Esophagus mucosa (tissue), 1 donor: ENCODE measurements at regions not wholly inside any gene's neighbourhood (a gene's known extent, or its start where the extent isn't known, plus 50 kb on each side); places are given as distances from the start of the nearest gene placed in this dataset.

Source experiments
- ATAC-seq: fragments of 200-7000 bp; cut with Tn5 transposase; one replicate; pipeline ENCODE4 v1.9.1; 2020
- donor health status: DM: yes; HTN: yes; CAD: no.

DNA sequence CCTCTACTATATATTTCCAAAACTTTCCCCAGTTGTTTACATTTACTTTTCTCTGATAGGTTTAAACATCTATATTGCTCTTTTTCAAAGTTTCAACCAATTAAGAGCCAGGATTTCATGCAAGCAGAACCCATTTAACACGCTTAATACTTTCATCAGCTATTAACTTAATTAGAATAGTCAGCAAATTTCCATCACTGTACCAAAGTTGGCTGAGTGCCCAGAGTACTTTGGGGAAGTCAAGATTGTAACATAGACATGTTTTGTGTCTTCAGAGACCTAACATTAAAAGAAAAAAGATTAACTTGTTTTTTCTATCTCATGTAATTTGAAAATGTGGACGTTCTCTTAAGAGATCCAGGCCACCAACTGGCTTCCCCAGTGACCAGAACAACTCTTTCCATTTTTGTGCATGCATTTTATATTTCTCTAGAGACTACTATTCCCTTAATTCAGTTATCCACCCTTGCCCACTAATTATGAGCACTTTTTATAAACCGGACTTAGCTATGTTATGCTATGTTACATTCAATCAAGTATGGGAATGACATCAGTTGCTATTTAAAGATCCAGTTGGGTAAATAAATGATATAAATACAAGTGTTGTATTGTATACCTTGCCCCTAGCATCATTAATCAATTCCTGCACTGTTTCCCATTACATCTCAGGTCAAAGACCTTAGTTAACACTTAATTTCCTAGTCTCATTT lies 478.1 kb upstream of the NMUR2 start:
- ATAC-seq: no peak

- ATAC-seq: no peak
These were observed 478.9 kb upstream of the NMUR2 start for GRCh38 chr5:152884006-152884405.

DNA sequence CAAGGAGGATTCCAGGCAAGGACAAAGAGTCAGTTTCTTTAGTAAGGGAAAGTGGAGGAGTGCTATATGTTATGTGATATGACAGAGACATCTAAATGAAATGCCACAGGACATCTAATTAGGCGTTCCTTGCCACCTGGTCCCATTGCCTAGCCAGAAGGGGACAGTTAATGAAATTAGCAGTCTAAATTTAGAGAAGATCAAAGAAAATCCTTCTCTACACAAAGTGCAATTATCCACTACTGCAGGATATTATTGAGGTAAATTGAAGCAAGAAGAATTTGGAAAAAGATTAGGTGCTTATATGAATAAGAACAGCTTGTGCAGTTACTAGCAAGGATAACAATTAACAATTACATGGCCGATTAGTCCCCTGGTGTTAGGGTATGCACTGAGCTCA lies 495.3 kb upstream of the NMUR2 start:
- ATAC-seq: no peak

- ATAC-seq: no peak
These were observed 496.7 kb upstream of the NMUR2 start for GRCh38 chr5:152901754-152902153.

- ATAC-seq: no peak
These were observed 500.2 kb upstream of the NMUR2 start for GRCh38 chr5:152905286-152905685.

DNA sequence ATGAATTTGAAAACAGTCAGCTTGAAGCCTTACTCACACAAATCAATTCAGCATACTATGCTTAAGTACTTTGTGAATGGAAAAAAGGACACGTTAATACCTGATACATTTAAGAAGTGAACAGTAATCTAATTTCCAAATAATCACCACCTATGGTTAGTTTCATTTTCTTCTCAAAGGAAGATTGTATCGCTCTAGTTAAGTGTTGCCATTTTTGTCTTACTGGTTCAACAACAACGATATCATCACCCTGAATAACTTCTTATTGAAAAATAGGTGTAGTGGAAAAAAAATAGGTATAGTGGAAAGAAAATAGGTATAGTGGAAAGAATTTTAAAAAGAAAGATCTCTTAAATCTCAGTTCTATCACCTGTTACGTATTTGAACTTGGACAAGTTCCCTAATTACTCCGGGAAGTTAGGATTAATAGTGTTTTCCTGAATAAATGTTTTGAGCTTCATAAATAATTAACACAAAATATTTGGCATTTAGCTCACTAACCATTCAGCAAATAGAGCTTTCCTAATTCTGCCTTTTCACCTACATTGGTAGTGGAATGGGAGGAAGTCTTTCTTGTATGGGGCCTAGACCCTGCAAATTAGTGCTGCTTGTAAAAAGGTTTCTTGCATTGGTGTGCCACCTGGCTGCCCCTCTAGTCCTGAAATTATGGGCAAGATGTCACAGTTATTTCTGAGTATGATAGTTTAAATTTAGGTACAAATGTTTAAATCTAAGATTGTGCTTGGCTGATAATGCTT lies 502.6 kb upstream of the NMUR2 start:
- no peak for ATAC-seq

DNA sequence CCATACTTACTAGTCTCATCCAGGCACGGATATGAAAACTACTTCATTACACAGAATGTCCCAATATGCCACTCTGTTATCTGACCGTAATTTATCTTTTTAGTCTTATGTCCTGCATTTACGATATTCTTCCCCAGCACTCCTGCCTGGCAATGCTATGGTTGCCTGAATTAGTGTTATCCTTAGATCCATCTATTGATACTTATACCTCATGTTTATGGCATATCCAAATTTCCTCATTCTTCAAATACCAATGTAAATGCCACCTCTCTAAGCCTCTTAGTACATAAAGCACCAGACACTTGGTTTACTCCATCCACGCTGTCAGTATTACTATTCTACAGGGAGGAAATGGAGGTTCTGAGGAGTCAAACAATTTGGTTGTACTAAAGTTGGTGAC lies 507.8 kb upstream of the NMUR2 start:
- no peak for ATAC-seq

DNA sequence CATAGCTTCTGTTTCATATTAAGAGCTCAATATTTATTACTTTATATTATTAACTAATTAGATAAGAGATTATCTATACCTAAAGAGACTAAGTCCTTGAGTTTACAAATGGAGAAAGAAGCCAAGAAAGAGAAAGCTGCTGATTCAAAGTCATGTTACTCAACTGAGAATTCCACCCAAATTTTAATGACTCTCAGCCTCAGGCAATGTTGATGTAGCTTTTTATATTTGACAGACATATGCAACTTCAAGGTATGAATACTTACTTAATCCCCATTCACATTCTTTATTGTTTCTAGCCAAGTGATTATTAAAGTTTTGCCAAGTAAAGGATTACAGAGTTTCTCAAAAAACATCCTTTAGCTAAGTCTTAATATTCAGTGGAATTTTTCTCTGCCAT lies 527.5 kb upstream of the NMUR2 start:
- no peak for ATAC-seq

DNA sequence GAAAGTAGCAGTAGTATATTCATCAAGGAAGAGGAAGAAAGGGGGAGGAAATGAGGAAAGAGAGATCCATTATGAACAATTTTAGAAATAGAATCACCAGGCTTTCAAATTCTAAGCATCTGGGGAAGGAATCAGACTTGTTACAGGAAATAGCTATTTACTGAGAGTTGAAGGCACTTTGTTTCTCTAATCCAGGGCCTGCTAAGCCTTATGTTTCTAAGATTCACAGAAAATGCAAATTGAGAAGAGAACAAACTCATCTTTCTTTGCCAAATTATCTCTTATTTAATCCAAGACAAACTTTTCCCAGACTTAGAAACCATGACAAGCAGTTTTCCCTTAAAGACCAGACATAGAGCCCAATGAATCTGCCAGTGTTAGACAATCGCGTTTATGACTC lies 528.0 kb upstream of the NMUR2 start:
- ATAC-seq: no peak

DNA sequence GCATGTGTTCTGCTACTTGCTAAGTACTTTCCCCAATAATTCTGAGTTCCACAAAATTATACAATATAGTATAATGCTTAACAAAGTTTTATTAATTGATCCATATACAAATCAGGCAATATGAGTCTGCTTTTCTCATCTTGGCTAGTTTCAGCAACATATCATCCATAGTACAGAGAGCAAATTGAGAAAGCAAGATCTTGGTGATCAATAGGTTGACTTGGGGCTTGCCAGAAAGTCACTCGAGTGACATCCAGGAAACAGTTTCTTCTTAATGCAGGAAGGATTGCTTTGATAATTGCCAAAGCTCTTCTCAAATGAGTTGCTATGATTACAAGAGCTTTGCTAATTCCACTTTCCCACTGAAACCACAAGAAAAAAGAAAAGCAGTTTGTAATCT lies 533.6 kb upstream of the NMUR2 start:
- ATAC-seq: no peak

GRCh38 chr5:152942633-152943336 lies 537.7 kb upstream of the NMUR2 start:
- no peak for ATAC-seq

- ATAC-seq: no peak
These were observed 536.5 kb upstream of the GRIA1 start for GRCh38 chr5:152953788-152954483.

DNA sequence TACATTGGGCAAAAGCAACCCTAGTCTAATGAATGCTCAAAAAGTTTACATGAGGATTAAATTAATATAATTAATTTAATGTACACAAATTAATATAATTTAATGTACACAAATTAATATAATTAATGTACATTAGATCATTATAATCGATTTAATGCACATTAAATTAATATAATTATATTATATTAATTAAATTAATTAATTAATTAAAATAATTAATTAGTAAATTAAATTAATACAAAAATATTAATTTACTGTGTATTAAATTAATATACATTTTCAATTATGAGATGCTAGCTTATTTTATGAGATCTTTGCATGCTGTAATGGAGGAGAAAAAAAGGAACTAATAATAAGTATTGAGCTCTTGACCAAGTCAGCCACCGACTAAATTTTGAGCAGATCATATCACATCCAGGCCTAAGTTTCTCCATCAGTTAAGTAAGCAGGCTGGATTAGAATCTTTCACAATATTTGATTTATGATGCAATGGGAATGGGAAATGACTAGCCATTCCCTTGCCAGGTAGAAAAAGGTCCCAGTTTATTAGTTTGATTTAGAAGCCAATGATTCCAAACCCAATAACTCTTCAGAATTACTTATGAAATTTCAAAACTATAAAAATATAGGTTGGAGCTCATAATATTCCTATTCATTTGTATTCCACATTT lies 533.4 kb upstream of the GRIA1 start:
- ATAC-seq: no peak

- no peak for ATAC-seq
These were observed 512.2 kb upstream of the GRIA1 start for GRCh38 chr5:152978141-152978835.

- ATAC-seq: no peak
These were observed 503.3 kb upstream of the GRIA1 start for GRCh38 chr5:152987131-152987530.

- ATAC-seq: no peak
These were observed 500.3 kb upstream of the GRIA1 start for GRCh38 chr5:152990217-152990616.

DNA sequence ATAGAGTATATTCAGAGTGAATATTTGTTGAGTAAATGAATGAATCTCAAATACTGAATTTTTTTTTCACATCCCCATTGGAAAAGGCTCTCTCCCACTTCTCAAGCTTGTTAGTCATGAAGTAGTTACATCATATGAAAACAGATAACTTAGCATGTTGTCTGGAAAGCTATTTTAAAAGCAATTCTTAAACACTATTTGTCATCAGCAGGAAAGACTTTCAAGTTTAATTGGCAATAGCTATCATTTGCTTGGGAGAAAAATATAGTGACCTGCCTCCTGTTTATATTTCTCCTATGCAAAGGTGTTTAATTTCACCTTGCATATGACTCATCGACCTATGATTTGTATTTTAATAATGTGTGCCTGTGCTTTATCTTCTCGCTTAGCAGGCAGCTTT lies 499.8 kb upstream of the GRIA1 start:
- no peak for ATAC-seq

- peak; percentile 48 for ATAC-seq
These were observed 496.3 kb upstream of the GRIA1 start for GRCh38 chr5:152994033-152994680.

DNA sequence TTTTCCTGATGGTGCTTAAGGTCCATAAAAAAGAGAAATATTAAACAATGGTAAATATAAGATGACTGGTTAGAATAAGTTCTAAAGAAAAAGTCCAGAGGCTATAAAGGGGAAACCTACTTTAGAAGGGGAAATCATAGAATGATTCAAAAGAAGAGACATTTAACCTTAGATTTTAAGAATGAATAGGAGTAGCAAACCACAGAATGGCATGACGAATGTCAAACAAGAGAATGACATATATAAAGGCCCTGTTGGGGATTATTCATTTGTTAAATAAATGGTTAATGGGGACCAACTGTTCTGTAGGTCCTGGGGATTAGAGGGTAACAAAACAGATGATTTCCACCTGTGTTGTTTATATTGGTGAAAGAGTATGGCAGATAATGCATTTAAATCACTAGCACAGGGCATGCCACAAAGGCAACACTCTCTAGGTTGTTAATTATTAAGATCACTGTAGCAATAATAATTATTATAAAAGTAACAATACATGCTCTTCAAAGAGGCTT lies 495.2 kb upstream of the GRIA1 start:
- ATAC-seq: no peak

GRCh38 chr5:153005711-153006110 lies 484.8 kb upstream of the GRIA1 start:
- no peak for ATAC-seq

DNA sequence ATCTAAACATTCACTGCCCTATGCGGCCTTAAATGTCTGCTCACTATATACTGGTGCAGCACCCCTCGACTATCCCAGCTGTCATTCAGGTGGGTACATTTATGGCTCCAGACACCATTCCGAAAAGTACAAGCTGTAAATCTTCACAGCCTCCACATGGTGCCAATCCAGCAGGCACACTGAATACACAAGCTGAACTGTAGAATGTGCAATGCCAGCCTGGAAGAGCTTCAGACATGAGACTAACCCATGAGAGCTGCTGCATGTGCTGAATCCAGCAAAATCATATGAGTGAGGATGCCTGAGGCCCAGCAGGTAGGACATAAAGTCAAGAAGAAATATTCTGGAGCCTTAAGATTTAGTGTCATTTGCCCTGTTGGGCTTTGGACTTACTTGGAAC lies 483.8 kb upstream of the GRIA1 start:
- no peak for ATAC-seq
